Common myeloid progenitor, CD34-positive (primary cell): ENCODE measurements at regions not wholly inside any gene's neighbourhood (a gene's known extent, or its start where the extent isn't known, plus 50 kb on each side); places are given as distances from the start of the nearest gene placed in this dataset.

Source experiments
- CTCF ChIA-PET: fragments of 350-600 bp; sonication (Branson Sonifier 250); formaldehyde crosslinking; loops from one replicate; lab custom pipeline; 2021; ENCODE audit warnings: antibody characterized with exemption; lab: Charles Lee
- POLR2A ChIA-PET: fragments of 350-600 bp; sonication (Branson Sonifier 250); formaldehyde crosslinking; loops from one replicate; lab custom pipeline; 2021; ENCODE audit warnings: antibody characterized with exemption; lab: Charles Lee
- DNase-seq, 3 donors: peaks; one replicate each; pipeline versions ENCODE4 v3.0.0 to v3.0.0-alpha.2; 2013
- H3K27ac ChIP-seq, 2 experiments: 1 replicate in 1 of 2; 2 replicates in 1 of 2; pipeline ENCODE4 v1.7.0; 2013; ENCODE audit warnings: inconsistent platforms in 2 of 2, low read length in 2 of 2, mild to moderate bottlenecking in 2 of 2, low read depth in 1 of 2, moderate library complexity in 1 of 2; ENCODE audit not compliant: severe bottlenecking in 2 of 2, insufficient read depth in 1 of 2, poor library complexity in 1 of 2
- H3K27me3 ChIP-seq, 5 experiments: replicated peaks in 2 of 5; 1 replicate in 3 of 5; 2 replicates in 2 of 5; pipeline versions ENCODE4 v1.6.1 to v1.7.0; 2013; ENCODE audit warnings: low read length in 4 of 5, mild to moderate bottlenecking in 2 of 5, moderate library complexity in 2 of 5, inconsistent platforms in 1 of 5; ENCODE audit not compliant: insufficient read depth in 5 of 5, control insufficient read depth in 4 of 5
- H3K36me3 ChIP-seq, 4 experiments: 1 replicate in 2 of 4; 2 replicates in 2 of 4; pipeline versions ENCODE4 v1.6.1 to v1.7.0; 2013; ENCODE audit warnings: low read length in 3 of 4, control low read depth in 1 of 4, mild to moderate bottlenecking in 1 of 4; ENCODE audit not compliant: control insufficient read depth in 4 of 4, insufficient read depth in 4 of 4
- H3K4me1 ChIP-seq, 4 experiments: 1 replicate in 3 of 4; 2 replicates in 1 of 4; pipeline versions ENCODE4 v1.6.1 to v1.7.1; 2013; ENCODE audit warnings: low read length in 3 of 4, mild to moderate bottlenecking in 3 of 4, control low read depth in 1 of 4, inconsistent platforms in 1 of 4, moderate library complexity in 1 of 4; ENCODE audit not compliant: control insufficient read depth in 4 of 4, insufficient read depth in 4 of 4; ENCODE audit errors: control extremely low read depth in 1 of 4
- H3K4me3 ChIP-seq, 7 experiments: 1 replicate in 4 of 7; 2 replicates in 3 of 7; pipeline versions ENCODE4 v1.5.1 to v1.7.0; 2013; ENCODE audit warnings: mild to moderate bottlenecking in 7 of 7, low read length in 6 of 7, moderate library complexity in 6 of 7, inconsistent platforms in 2 of 7, low read depth in 2 of 7, control low read depth in 1 of 7; ENCODE audit not compliant: insufficient read depth in 4 of 7, control insufficient read depth in 1 of 7; ENCODE audit errors: extremely low read depth in 1 of 7
- H3K9me3 ChIP-seq, 5 experiments: 1 replicate in 4 of 5; 2 replicates in 1 of 5; pipeline versions ENCODE4 v1.6.1 to v1.7.1; 2013; ENCODE audit warnings: low read length in 4 of 5, mild to moderate bottlenecking in 2 of 5, inconsistent platforms in 1 of 5, low read depth in 1 of 5, moderate library complexity in 1 of 5; ENCODE audit not compliant: control insufficient read depth in 4 of 5, insufficient read depth in 2 of 5; ENCODE audit errors: control extremely low read depth in 1 of 5
- WGBS: methylation state at CpG from one replicate; pipeline ENCODE4 v1.1.5; 2013; ENCODE audit not compliant: insufficient coverage; 5-methylcytosine and 5-hydroxymethylcytosine counted together

- Histone ChIP-seq H3K27ac (no peak overlapping the region), H3K4me3 (peak overlapping the region in 3 of 7 experiments; percentile 27 to 37 (median 33)), H3K9me3 (no peaks in the 10 kb centered on the region), H3K27me3 (no peaks in the 10 kb centered on the region), H3K4me1 (peaks cover 16 to 31% (median 22%) of the 10 kb centered on the region in 4 experiments), H3K36me3 (no peaks in the 10 kb centered on the region)
- WGBS: 24% methylated on average over 7 of the region's 9 CpGs
- ChIA-PET CTCF (interaction anchor here (0.6 to 1.1 kb wide), 5 partner anchors 14 to 466 kb away, joined by 3 to 4 read pairs (median 3); partner anchors contain the start of gene IGFBP5), POLR2A (interaction anchor here (0.7 kb wide), 1 partner anchor 1162 kb away, joined by 4 read pairs; no protein-coding TSS in a partner anchor)
- DNase-seq: peak; percentile 58 to 83 (median 79)
Observed at GRCh38 chr2:217160978-217161973, 301.4 kb upstream of the TNP1 start.

GRCh38 chr2:217160103-217160743, 300.4 kb upstream of the TNP1 start:
- POLR2A ChIA-PET: no interaction called here
- Histone ChIP-seq H3K9me3 (no peaks in the 10 kb centered on the region), H3K36me3 (no peaks in the 10 kb centered on the region), H3K27ac (no peak overlapping the region), H3K4me3 (no peak overlapping the region), H3K4me1 (peaks cover 16 to 31% (median 22%) of the 10 kb centered on the region in 4 experiments), H3K27me3 (peaks cover 0 to 3% (median 0%) of the 10 kb centered on the region in 5 experiments)
- CTCF ChIA-PET: interaction anchor here (0.8 to 1.1 kb wide), 3 partner anchors 13 to 465 kb away, joined by 3 to 4 read pairs (median 4); partner anchors contain the start of gene IGFBP5
- peak in 2 of 3 donors; percentile 31 to 55 for DNase-seq
- no CpG with 5 or more reads among the region's 4 CpGs for WGBS

GRCh38 chr2:217158928-217159327, 299.1 kb upstream of the TNP1 start:
- CTCF ChIA-PET: interaction anchor here (1.9 kb wide), 1 partner anchor 10 kb away, joined by 7 read pairs; no protein-coding TSS in a partner anchor
- Histone ChIP-seq H3K4me3 (no peak overlapping the region), H3K27ac (no peak overlapping the region), H3K4me1 (peaks cover 16 to 31% (median 22%) of the 10 kb centered on the region in 4 experiments), H3K36me3 (no peaks in the 10 kb centered on the region), H3K9me3 (no peaks in the 10 kb centered on the region), H3K27me3 (peaks cover 0 to 5% (median 0%) of the 10 kb centered on the region in 5 experiments)
- no CpG with 5 or more reads among the region's 2 CpGs for WGBS
- peak in 2 of 3 donors; percentile 58 to 70 for DNase-seq
- POLR2A ChIA-PET: no interaction called here

- Histone ChIP-seq H3K36me3 (no peaks in the 10 kb centered on the region), H3K4me3 (no peak overlapping the region), H3K4me1 (peaks cover 12 to 26% (median 18%) of the 10 kb centered on the region in 4 experiments), H3K27ac (no peak overlapping the region), H3K9me3 (no peaks in the 10 kb centered on the region), H3K27me3 (peaks cover 0 to 5% (median 0%) of the 10 kb centered on the region in 5 experiments)
- CTCF ChIA-PET: interaction anchor here (1.3 to 1.9 kb wide), 2 partner anchors 9 kb away, joined by 3 to 7 read pairs; no protein-coding TSS in a partner anchor
- POLR2A ChIA-PET: no interaction called here
- DNase-seq: no peak
- 100% methylated on average over 4 of the region's 6 CpGs for WGBS
Observed at GRCh38 chr2:217157581-217157980, 297.7 kb upstream of the TNP1 start.

- peaks cover 0 to 5% (median 0%) of the 10 kb centered on the region in 5 experiments for H3K27me3 ChIP-seq
Observed at GRCh38 chr2:217156801-217157200, 296.9 kb upstream of the TNP1 start.

GRCh38 chr2:217154923-217155322, 295.1 kb upstream of the TNP1 start:
- Histone ChIP-seq H3K36me3 (no peaks in the 10 kb centered on the region), H3K9me3 (no peaks in the 10 kb centered on the region), H3K27me3 (peaks cover 0 to 5% (median 0%) of the 10 kb centered on the region in 5 experiments), H3K4me1 (no peaks in the 10 kb centered on the region), H3K27ac (no peak overlapping the region), H3K4me3 (no peak overlapping the region)
- ChIA-PET POLR2A (no interaction called here), CTCF (interaction anchor here (1.2 kb wide), 1 partner anchor 11 kb away, joined by 3 read pairs; no protein-coding TSS in a partner anchor)
- 92% methylated on average over 9 of the region's 9 CpGs for WGBS
- DNase-seq: no peak

More at GRCh38 chr2:217156801-217157200, 296.9 kb upstream of the TNP1 start:
- Histone ChIP-seq H3K4me1 (peaks cover 5 to 18% (median 12%) of the 10 kb centered on the region in 4 experiments), H3K4me3 (no peak overlapping the region), H3K36me3 (no peaks in the 10 kb centered on the region), H3K9me3 (no peaks in the 10 kb centered on the region), H3K27ac (no peak overlapping the region)
- DNase-seq: no peak
- ChIA-PET CTCF (no interaction called here), POLR2A (interaction anchor here (0.6 kb wide), 1 partner anchor 557 kb away, joined by 3 read pairs; no protein-coding TSS in a partner anchor)
- no CpG with 5 or more reads among the region's 2 CpGs for WGBS
